GM12875 (cell line): ENCODE measurements at regions not wholly inside any gene's neighbourhood (a gene's known extent, or its start where the extent isn't known, plus 50 kb on each side); places are given as distances from the start of the nearest gene placed in this dataset.

Experiments
- H3K4me3 ChIP-seq: one replicate; pipeline ENCODE4 v1.5.1; 2011; ENCODE audit warnings: low read depth, low read length, control low read depth
- TF ChIP-seq, protein P1 (sequence below): IDR thresholded peaks from 2 replicates; pipeline ENCODE4 v1.5.1; 2011; ENCODE audit warnings: low read depth, mild to moderate bottlenecking, control low read depth, inconsistent platforms, low read length, moderate library complexity, borderline replicate concordance; ENCODE audit not compliant: insufficient read depth

- TF ChIP-seq, protein P1, sequence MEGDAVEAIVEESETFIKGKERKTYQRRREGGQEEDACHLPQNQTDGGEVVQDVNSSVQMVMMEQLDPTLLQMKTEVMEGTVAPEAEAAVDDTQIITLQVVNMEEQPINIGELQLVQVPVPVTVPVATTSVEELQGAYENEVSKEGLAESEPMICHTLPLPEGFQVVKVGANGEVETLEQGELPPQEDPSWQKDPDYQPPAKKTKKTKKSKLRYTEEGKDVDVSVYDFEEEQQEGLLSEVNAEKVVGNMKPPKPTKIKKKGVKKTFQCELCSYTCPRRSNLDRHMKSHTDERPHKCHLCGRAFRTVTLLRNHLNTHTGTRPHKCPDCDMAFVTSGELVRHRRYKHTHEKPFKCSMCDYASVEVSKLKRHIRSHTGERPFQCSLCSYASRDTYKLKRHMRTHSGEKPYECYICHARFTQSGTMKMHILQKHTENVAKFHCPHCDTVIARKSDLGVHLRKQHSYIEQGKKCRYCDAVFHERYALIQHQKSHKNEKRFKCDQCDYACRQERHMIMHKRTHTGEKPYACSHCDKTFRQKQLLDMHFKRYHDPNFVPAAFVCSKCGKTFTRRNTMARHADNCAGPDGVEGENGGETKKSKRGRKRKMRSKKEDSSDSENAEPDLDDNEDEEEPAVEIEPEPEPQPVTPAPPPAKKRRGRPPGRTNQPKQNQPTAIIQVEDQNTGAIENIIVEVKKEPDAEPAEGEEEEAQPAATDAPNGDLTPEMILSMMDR = no peak
- H3K4me3 ChIP-seq = no peak overlapping the region
Measured at GRCh38 chr1:118786454-118787155, 201.5 kb downstream of the TBX15 start.

- no peak overlapping the region for H3K4me3 ChIP-seq
- TF ChIP-seq, protein P1 = no peak
Measured at GRCh38 chr1:118785246-118785645, 202.9 kb downstream of the TBX15 start.

- TF ChIP-seq, protein P1 = no peak
- H3K4me3 ChIP-seq = no peak overlapping the region
Measured at GRCh38 chr1:118783095-118783758, 204.9 kb downstream of the TBX15 start.

GRCh38 chr1:118773656-118774055 is 214.5 kb downstream of the TBX15 start:
- TF ChIP-seq, protein P1 = no peak

DNA sequence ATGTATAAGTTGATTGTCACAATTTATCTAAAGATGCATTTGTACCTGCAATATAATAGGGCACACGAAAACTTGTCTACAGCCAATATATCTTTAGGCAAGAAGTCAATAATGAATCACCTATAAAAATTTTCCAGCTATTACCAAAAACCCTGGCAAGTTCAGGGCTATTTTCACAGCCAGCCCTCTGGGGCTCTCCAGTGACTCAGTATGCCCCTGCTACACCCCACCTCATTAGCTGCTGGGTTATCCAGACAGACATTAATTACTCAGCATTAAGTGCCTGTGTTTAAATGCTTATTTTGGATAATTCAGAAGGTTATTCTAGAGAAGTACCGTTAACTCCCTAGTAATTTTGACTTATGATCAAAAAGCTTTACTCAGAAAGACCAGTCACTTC is 220.2 kb downstream of the TBX15 start:
- H3K4me3 ChIP-seq = no peak overlapping the region
- TF ChIP-seq, protein P1 = no peak

More at GRCh38 chr1:118773656-118774055, 214.5 kb downstream of the TBX15 start:
- no peak overlapping the region for H3K4me3 ChIP-seq

- no peak overlapping the region for H3K4me3 ChIP-seq
- TF ChIP-seq, protein P1 = no peak
Measured at GRCh38 chr1:118753976-118754375, 234.2 kb downstream of the TBX15 start.

- TF ChIP-seq, protein P1 = no peak
- H3K4me3 ChIP-seq = no peak overlapping the region
Measured at GRCh38 chr1:118751166-118751565, 237.0 kb downstream of the TBX15 start.
